GM12878 (cell line): ENCODE measurements at regions not wholly inside any gene's neighbourhood (a gene's known extent, or its start where the extent isn't known, plus 50 kb on each side); places are given as distances from the start of the nearest gene placed in this dataset.

ENCODE experiments used
- ATAC-seq: fragments of 200-7000 bp; cut with Tn5 transposase; 3 replicates; pipeline ENCODE4 v1.9.1; 2020; ENCODE audit warnings: mild to moderate bottlenecking, moderate library complexity
- BruUV-seq: library from RNA; stranded (reverse); fragments of 400-500 nt; replicated peaks from 2 replicates; lab custom pipeline; 2021; lab: Mats Ljungman, UMichigan
- CTCF ChIA-PET: fragments of 300-600 bp; sonication (Branson Sonifier 250); formaldehyde crosslinking; extraction: SDS; loops from one replicate; lab custom pipeline; 2021; ENCODE audit warnings: inconsistent platforms; lab: Yijun Ruan, JAX
- POLR2A ChIA-PET: fragments of 350-600 bp; formaldehyde crosslinking; extraction: SDS; loops from one replicate; lab custom pipeline; 2021; ENCODE audit warnings: inconsistent platforms; lab: Charles Lee
- RAD21 ChIA-PET: fragments of 300-600 bp; sonication (Branson Sonifier 250); formaldehyde crosslinking; loops from one replicate; lab custom pipeline; 2023; ENCODE audit warnings: antibody characterized with exemption; ENCODE audit not compliant: unreplicated experiment; lab: Charles Lee
- SMC1A ChIA-PET: fragments of 300-600 bp; sonication (Branson Sonifier 250); formaldehyde crosslinking; loops from one replicate; lab custom pipeline; 2023; ENCODE audit not compliant: unreplicated experiment, uncharacterized antibody; lab: Charles Lee
- DNase-seq: peaks from one replicate; pipeline ENCODE4 v3.0.0-alpha.2; 2011; ENCODE audit warnings: low read depth, low spot score
- FAIRE-seq: peaks from 3 replicates; lab custom pipeline; 2011; peaks lifted over from hg19 to GRCh38; lab: Jason Lieb, UNC
- H2AFZ ChIP-seq: 2 replicates; pipeline ENCODE4 v1.6.0; 2011; ENCODE audit warnings: low read depth, low read length, control low read depth; ENCODE audit not compliant: control insufficient read depth
- H3K27ac ChIP-seq: 2 replicates; pipeline ENCODE4 v1.5.1; 2011; ENCODE audit warnings: control low read depth; ENCODE audit not compliant: control insufficient read depth, insufficient read depth
- H3K27me3 ChIP-seq, 2 experiments: replicated peaks in 1 of 2; 2 replicates each; pipeline versions ENCODE4 v1.6.0 to v1.6.1; 2011; ENCODE audit warnings: low read length in 1 of 2; ENCODE audit not compliant: control insufficient read depth in 2 of 2, insufficient read depth in 2 of 2
- H3K36me3 ChIP-seq, 2 experiments: 2 replicates each; pipeline ENCODE4 v1.5.1; 2011; ENCODE audit warnings: low read length in 1 of 2; ENCODE audit not compliant: control insufficient read depth in 2 of 2, insufficient read depth in 2 of 2
- H3K4me1 ChIP-seq: 2 replicates; pipeline ENCODE4 v1.6.1; 2011; ENCODE audit warnings: mild to moderate bottlenecking, low read length, moderate library complexity, mixed read lengths; ENCODE audit not compliant: control insufficient read depth, insufficient read depth
- H3K4me2 ChIP-seq: 2 replicates; pipeline ENCODE4 v1.6.0; 2011; ENCODE audit warnings: control low read depth; ENCODE audit not compliant: control insufficient read depth, insufficient read depth
- H3K4me3 ChIP-seq: fragments of 200-600 bp; sonication (generic); 2 replicates; pipeline ENCODE4 v1.5.1; 2016
- H3K79me2 ChIP-seq: 2 replicates; pipeline ENCODE4 v1.6.0; 2011; ENCODE audit warnings: low read length; ENCODE audit not compliant: control insufficient read depth, insufficient read depth
- H3K9ac ChIP-seq: 2 replicates; pipeline ENCODE4 v1.8.0; 2011; ENCODE audit warnings: low read length, control low read depth, mixed read lengths; ENCODE audit not compliant: control insufficient read depth, insufficient read depth
- H3K9me3 ChIP-seq: replicated peaks from 3 replicates; pipeline ENCODE4 v1.5.1; 2011; ENCODE audit warnings: mild to moderate bottlenecking, low read length; ENCODE audit not compliant: control insufficient read depth, insufficient read depth
- H4K20me1 ChIP-seq: 2 replicates; pipeline ENCODE4 v1.6.0; 2011; ENCODE audit not compliant: control insufficient read depth, insufficient read depth
- EED ChIP-seq: sonication (generic); IDR thresholded peaks from 2 replicates; pipeline ENCODE4 v1.6.1; 2016; ENCODE audit warnings: antibody characterized with exemption, low read depth
- FOXM1 ChIP-seq: IDR thresholded peaks from 2 replicates; pipeline ENCODE4 v1.6.1; 2012; ENCODE audit warnings: low read depth, mild to moderate bottlenecking, inconsistent platforms, low read length, moderate library complexity
- IRF3 ChIP-seq: fragments of 450-650 bp; IDR thresholded peaks from 2 replicates; pipeline ENCODE4 v1.6.1; 2014; ENCODE audit warnings: mild to moderate bottlenecking
- IRF4 ChIP-seq: IDR thresholded peaks from 2 replicates; pipeline ENCODE4 v1.6.1; 2011; ENCODE audit warnings: low read depth, low read length
- NR2C1 ChIP-seq: fragments of 450-650 bp; IDR thresholded peaks from 2 replicates; pipeline ENCODE4 v1.6.1; 2017; ENCODE audit warnings: antibody characterized with exemption, mild to moderate bottlenecking, moderate library complexity
- RELA ChIP-seq: fragments of 450-650 bp; IDR thresholded peaks from 2 replicates; pipeline ENCODE4 v1.8.0; 2014; ENCODE audit warnings: borderline replicate concordance; ENCODE audit not compliant: partially characterized antibody
- ZSCAN29 ChIP-seq: fragments of 450-650 bp; IDR thresholded peaks from 2 replicates; pipeline ENCODE4 v1.6.1; 2017; ENCODE audit warnings: mild to moderate bottlenecking, moderate library complexity
- WGBS: methylation state at CpG from one replicate; pipeline ENCODE4 v1.1.6; 2016; ENCODE audit warnings: low lambda C conversion rate; ENCODE audit not compliant: insufficient replicate concordance, insufficient coverage; ENCODE audit errors: missing lambda C conversion rate; 5-methylcytosine and 5-hydroxymethylcytosine counted together
- in situ Hi-C: fragments of 300-500 bp; cut with MboI; formaldehyde crosslinking; loops from 9 replicates; pipeline ENCODE4 v1.14.3; 2018; ENCODE audit warnings: mixed read lengths
- intact Hi-C: fragments of 100-400 bp; cut with micrococcal nuclease; formaldehyde crosslinking; loops from one replicate; pipeline ENCODE4 v1.14.2; 2022; ENCODE audit not compliant: unreplicated experiment
- TF ChIP-seq, protein P1 (sequence below): fragments of 450-650 bp; IDR thresholded peaks from 2 replicates; pipeline ENCODE4 v1.6.1; 2018; ENCODE audit warnings: borderline replicate concordance, mild to moderate bottlenecking; ENCODE audit not compliant: partially characterized antibody

DNA sequence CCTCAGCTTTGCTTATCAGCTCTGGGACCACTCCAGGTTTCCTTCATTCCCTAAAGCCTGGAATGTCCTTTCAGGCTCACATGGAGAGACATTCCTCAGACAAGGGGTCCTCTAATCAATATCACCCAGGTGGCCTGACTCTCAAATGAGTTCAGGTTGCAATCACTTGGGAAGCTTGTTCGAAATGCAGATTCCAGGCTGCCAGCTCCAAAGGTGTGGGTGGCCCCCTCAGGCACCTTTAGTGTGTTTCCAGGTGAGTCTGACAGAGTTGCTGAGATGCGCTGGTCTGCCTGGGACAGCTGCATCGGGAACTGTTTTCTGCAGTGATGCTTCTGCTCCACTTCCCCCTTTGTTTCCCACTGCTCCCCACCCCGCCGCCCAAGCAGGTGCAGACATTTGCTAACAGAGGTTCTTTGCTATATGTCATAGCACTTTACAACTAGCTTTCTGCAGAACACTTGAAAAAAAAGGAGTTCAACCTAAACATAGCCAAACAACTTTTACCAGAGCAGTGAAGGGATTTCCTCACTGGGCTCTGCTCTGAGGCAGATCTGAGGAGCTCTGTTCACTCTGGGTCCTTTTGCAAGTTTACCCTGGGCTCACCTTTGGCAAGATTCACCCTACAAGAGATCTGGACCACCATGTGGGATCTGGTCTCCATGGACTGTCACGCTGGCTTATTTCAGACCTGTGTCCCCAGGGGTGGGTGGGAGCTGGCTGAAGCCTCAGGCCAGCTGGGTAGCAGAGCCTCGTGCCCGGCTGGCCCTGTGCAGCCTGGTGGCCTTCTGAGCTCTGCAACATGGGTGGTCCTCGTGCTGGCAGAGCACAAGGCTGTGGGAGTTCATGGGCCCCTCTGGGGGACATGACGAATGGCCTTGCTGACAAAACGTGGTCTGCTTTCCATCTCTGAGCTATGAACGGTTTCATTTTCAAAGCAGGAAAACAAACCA lies 539.6 kb downstream of the CCDC171 start (continued):
- TF ChIP-seq, protein P1, sequence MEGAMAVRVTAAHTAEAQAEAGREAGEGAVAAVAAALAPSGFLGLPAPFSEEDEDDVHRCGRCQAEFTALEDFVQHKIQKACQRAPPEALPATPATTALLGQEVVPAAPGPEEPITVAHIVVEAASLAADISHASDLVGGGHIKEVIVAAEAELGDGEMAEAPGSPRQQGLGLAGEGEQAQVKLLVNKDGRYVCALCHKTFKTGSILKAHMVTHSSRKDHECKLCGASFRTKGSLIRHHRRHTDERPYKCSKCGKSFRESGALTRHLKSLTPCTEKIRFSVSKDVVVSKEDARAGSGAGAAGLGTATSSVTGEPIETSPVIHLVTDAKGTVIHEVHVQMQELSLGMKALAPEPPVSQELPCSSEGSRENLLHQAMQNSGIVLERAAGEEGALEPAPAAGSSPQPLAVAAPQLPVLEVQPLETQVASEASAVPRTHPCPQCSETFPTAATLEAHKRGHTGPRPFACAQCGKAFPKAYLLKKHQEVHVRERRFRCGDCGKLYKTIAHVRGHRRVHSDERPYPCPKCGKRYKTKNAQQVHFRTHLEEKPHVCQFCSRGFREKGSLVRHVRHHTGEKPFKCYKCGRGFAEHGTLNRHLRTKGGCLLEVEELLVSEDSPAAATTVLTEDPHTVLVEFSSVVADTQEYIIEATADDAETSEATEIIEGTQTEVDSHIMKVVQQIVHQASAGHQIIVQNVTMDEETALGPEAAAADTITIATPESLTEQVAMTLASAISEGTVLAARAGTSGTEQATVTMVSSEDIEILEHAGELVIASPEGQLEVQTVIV, result no peak
- TF ChIP-seq EED (no peak), NR2C1 (no peak)

DNA sequence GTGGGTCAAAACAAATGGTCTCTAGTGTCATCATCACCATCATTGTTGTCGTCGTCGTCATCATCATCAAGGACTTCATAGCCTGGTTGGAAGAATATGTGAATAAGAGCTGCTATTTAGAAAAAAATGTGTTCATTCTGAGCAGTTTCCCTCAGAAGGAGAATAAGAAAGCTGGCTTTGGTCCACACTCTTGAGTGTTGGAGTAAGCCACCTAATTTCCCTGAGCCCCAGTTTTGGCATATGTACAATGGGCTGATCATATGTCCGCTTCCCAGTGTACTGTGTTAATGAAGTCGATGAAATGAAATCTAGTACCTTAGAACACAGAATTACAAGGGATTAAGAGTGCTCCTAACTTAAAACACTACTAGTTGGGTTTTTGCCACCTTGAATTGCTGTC lies 545.5 kb downstream of the CCDC171 start:
- ChIA-PET POLR2A (no interaction called here), SMC1A (no interaction called here), CTCF (no interaction called here), RAD21 (no interaction called here)
- Histone ChIP-seq H3K36me3 (no peaks in the 10 kb centered on the region), H3K27ac (no peak overlapping the region), H3K4me2 (no peak overlapping the region), H3K4me3 (no peak overlapping the region), H2AFZ (no peak overlapping the region), H3K9ac (no peak overlapping the region), H3K79me2 (no peaks in the 10 kb centered on the region), H3K4me1 (no peaks in the 10 kb centered on the region), H3K27me3 (no peaks in the 10 kb centered on the region), H3K9me3 (no peaks in the 10 kb centered on the region), H4K20me1 (no peaks in the 10 kb centered on the region)
- 70% methylated on average over 5 of the region's 5 CpGs for WGBS
- no peak for ATAC-seq
- FAIRE-seq, result no peak
- BruUV-seq, result no TSS peak
- TF ChIP-seq IRF4, result no peak
- no peak for TF ChIP-seq IRF3
- TF ChIP-seq FOXM1, result no peak
- no peak for TF ChIP-seq RELA
- no peak for TF ChIP-seq ZSCAN29
- no peak for DNase-seq
- in situ Hi-C loops, result no loop called here
- intact Hi-C loops, result loop anchor here (10.0 kb wide), 1 partner anchor 64 kb away; no protein-coding TSS in a partner anchor
